ENCODE measurements at regions not wholly inside any gene's neighbourhood (a gene's known extent, or its start where the extent isn't known, plus 50 kb on each side); places are given as distances from the start of the nearest gene placed in this dataset.

GRCh38 chr4:66297703-66298102 is 627.4 kb upstream of the EPHA5 start:
- Histone ChIP-seq H3K4me1 (no peaks in the 10 kb centered on the region), H3K4me3 (no peak overlapping the region), H3K27ac (no peak overlapping the region), H3K9me3 (no peaks in the 10 kb centered on the region), H3K36me3 (no peaks in the 10 kb centered on the region), H3K27me3 (no peaks in the 10 kb centered on the region)
- WGBS, 2 donors (ENCODE audit: low coverage in 1 of 2), result 56 to 75% methylated on average over 1 of the region's 1 CpG
- no peak for ATAC-seq
- TF ChIP-seq POLR2AphosphoS5 (IDR thresholded peaks at IDR 0.05) (no peak), CTCF (IDR thresholded peaks at IDR 0.05) (no peak), EP300 (IDR thresholded peaks at IDR 0.05) (no peak), POLR2A (IDR thresholded peaks at IDR 0.05) (no peak)

- H3K4me1 ChIP-seq, result no peaks in the 10 kb centered on the region
- 81 to 93% methylated on average over 5 of the region's 5 CpGs for WGBS, 2 donors (ENCODE audit: low coverage in 1 of 2)
- H3K9me3 ChIP-seq, result no peaks in the 10 kb centered on the region
- H3K27ac ChIP-seq, result no peak overlapping the region
- TF ChIP-seq POLR2AphosphoS5 (IDR thresholded peaks at IDR 0.05), result no peak
- TF ChIP-seq POLR2A (IDR thresholded peaks at IDR 0.05), result no peak
- TF ChIP-seq CTCF (IDR thresholded peaks at IDR 0.05), result no peak
- TF ChIP-seq EP300 (IDR thresholded peaks at IDR 0.05), result no peak
- H3K27me3 ChIP-seq, result no peaks in the 10 kb centered on the region
- ATAC-seq, result no peak
- H3K36me3 ChIP-seq, result no peaks in the 10 kb centered on the region
- no peak overlapping the region for H3K4me3 ChIP-seq
These were observed 624.3 kb upstream of the EPHA5 start for GRCh38 chr4:66294638-66295037.

DNA sequence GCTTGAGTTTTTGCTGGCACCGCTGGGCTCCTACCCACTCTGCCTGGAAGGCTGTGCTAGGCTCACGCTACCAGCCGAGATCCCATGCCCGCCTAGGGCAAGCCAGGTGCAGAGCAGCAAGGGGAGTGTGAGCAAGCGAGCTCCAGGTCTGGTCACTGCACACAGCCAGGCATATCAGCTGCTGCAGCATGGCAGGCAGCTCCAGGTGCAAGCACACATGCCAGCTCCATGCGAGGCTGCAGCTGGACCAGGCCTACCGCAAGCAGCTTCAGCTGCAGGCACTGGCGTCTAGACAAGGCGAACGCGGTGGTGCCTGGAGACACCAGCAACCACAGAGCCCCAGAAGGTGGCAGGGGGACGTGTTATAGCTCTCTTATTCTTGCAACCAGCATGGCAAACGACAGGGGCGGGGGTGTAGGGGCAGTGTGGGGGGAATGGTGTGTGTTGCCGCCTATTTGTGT is 614.7 kb upstream of the EPHA5 start:
- H3K36me3 ChIP-seq, result no peaks in the 10 kb centered on the region
- WGBS, 2 donors (ENCODE audit: low coverage in 1 of 2), result 86% methylated on average over 6 of the region's 15 CpGs; no CpG with 5 or more reads in 1 of the 2 donors

DNA sequence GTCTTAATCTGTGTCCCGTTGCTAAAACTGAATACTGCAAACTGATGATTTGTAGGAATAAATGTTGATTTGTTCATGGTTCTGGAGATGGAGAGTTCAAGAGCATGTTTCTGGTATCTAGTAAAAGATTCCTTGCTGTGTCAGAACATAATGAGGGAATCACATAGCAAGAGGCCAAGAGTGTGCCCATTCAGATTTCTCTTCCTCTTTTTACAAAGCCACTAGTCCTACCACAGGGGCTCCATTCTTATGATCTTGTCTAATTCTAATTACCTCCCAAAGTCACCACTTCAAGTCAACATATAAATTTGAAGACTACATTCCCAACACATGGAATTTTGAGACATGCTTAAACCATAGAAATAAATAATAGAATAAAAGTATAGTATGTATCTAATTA is 608.8 kb upstream of the EPHA5 start:
- Histone ChIP-seq H3K36me3 (no peaks in the 10 kb centered on the region), H3K27me3 (no peaks in the 10 kb centered on the region), H3K4me1 (no peaks in the 10 kb centered on the region), H3K27ac (no peak overlapping the region), H3K9me3 (no peaks in the 10 kb centered on the region), H3K4me3 (no peak overlapping the region)
- 82 to 83% methylated on average over 1 of the region's 1 CpG for WGBS, 2 donors (ENCODE audit: low coverage in 1 of 2)
- ATAC-seq, result no peak
- TF ChIP-seq CTCF (IDR thresholded peaks at IDR 0.05), result no peak
- no peak for TF ChIP-seq POLR2A (IDR thresholded peaks at IDR 0.05)
- no peak for TF ChIP-seq POLR2AphosphoS5 (IDR thresholded peaks at IDR 0.05)
- no peak for TF ChIP-seq EP300 (IDR thresholded peaks at IDR 0.05)

More for the DNA sequence above, 614.7 kb upstream of the EPHA5 start:
- ATAC-seq, result no peak
- no peak for TF ChIP-seq POLR2A (IDR thresholded peaks at IDR 0.05)
- Histone ChIP-seq H3K27ac (no peak overlapping the region), H3K4me3 (no peak overlapping the region), H3K9me3 (no peaks in the 10 kb centered on the region), H3K4me1 (no peaks in the 10 kb centered on the region), H3K27me3 (no peaks in the 10 kb centered on the region)

GRCh38 chr4:66275411-66276038 is 605.2 kb upstream of the EPHA5 start:
- H3K4me3 ChIP-seq, result no peak overlapping the region
- no peaks in the 10 kb centered on the region for H3K36me3 ChIP-seq
- no peak for ATAC-seq
- 41 to 42% methylated on average over 4 of the region's 4 CpGs for WGBS, 2 donors (ENCODE audit: low coverage in 1 of 2)
- no peaks in the 10 kb centered on the region for H3K27me3 ChIP-seq
- no peaks in the 10 kb centered on the region for H3K4me1 ChIP-seq
- TF ChIP-seq CTCF (IDR thresholded peaks at IDR 0.05), result no peak
- no peak for TF ChIP-seq POLR2AphosphoS5 (IDR thresholded peaks at IDR 0.05)
- TF ChIP-seq EP300 (IDR thresholded peaks at IDR 0.05), result no peak
- TF ChIP-seq POLR2A (IDR thresholded peaks at IDR 0.05), result no peak
- H3K9me3 ChIP-seq, result peaks cover 0 to 10% (median 0%) of the 10 kb centered on the region in 3 donors
- no peak overlapping the region for H3K27ac ChIP-seq
